Posterior cingulate gyrus (tissue), 11 donors: ENCODE measurements at regions not wholly inside any gene's neighbourhood (a gene's known extent, or its start where the extent isn't known, plus 50 kb on each side); places are given as distances from the start of the nearest gene placed in this dataset.
"Not testable (repeated sequence)": the region's sequence is repeated elsewhere in the genome, so short reads cannot be mapped to it uniquely, and the experiment has no call there.

Experiments
- DNase-seq, 10 donors: peaks; one replicate each; pipeline versions ENCODE4 v3.0.0 to v3.0.0-alpha.2; 2020 to 2021; ENCODE audit warnings: mixed read lengths in 3 of 10
- intact Hi-C: fragments of 100-400 bp; cut with DNase I; formaldehyde crosslinking; loops from one replicate; pipeline ENCODE4 v1.15.1; 2023

GRCh38 chr3:177781686-177782161, 584.4 kb upstream of the TBL1XR1 start:
- intact Hi-C loops, result no loop called here
- peak in 1 of 10 donors; percentile 45 for DNase-seq

DNA sequence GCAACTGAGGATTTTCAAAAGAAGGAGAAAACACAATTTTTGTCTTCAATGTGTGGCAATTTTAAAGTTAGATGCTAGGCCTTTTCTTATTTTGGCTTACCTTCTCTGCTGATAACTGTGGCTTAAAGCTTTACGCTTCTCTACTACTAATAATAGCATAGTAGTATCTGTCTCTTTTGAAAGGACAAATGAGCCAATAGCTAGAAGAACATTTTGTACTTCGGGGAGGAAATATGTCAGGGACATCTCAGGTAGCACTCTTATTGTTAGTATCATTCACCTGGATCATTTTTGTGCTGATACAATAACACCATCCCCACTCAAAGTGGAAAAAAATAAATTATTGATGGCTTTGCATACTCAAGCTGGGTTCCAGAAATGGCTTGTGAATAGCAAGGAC, 586.1 kb upstream of the TBL1XR1 start:
- intact Hi-C loops, result no loop called here
- no peak for DNase-seq

- intact Hi-C loops, result no loop called here
- DNase-seq, result no peak
These were observed 586.5 kb upstream of the TBL1XR1 start for GRCh38 chr3:177783767-177784166.

GRCh38 chr3:177787279-177788041, 590.2 kb upstream of the TBL1XR1 start:
- intact Hi-C loops, result no loop called here
- no peak for DNase-seq

DNA sequence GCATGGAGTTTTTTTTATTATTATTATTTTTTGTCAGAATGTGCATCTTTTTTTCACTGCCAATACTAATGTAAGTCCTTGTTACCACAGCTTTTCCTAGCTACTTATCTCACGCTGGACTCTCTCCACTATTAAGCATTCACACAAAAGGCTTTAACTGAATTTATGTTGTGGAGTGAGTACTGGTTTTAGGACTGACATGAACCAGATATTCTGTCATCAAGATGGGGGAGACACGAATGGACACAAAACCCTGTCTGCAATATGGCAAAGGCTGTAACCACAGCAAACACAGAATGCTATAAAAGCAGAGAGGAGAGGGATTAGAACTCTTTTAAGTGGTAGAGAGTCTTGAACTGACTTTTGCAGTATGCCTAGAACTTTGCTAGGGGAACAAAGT, 592.2 kb upstream of the TBL1XR1 start:
- intact Hi-C loops, result no loop called here
- no peak for DNase-seq

DNA sequence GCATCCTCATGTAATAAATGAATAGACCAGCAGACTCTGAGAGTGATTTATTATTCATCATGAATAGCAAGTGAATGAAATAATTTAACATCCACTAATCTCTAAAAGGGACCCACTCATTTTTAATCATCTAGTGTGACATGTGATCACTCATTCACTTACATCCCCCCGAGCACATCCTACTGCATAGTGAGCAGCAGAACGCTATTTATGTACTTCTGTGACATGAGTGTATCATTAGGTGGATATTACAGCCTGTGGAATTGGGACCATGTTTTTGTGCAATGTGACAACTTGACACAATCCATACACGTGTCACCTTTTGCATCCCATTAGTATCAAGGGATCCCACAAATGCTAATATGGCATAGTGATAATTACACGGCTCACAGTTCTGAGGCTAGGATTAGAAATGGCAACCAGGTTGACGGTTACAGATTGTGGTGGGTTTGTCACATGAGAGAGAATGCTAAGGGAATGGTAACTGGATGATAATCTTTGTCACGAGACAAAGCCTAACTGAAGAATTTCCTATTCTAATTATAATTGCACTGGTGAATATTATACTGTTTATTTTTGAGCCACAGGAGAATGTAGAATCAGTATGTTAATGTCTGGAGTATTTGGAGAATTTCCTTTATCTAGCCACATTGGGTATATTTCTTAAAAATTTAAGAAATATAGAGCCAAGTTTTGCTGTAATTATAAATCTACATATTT, 595.2 kb upstream of the TBL1XR1 start:
- intact Hi-C loops, result no loop called here
- no peak for DNase-seq

- intact Hi-C loops, result no loop called here
- DNase-seq, result no peak
These were observed 596.2 kb upstream of the TBL1XR1 start for GRCh38 chr3:177793451-177793850.

- intact Hi-C loops, result no loop called here
- DNase-seq, result no peak
These were observed 597.9 kb upstream of the TBL1XR1 start for GRCh38 chr3:177795216-177795615.

- intact Hi-C loops, result no loop called here
- DNase-seq, result no peak
These were observed 598.6 kb upstream of the TBL1XR1 start for GRCh38 chr3:177795859-177796258.

- intact Hi-C loops, DNase-seq: not testable (repeated sequence)
These were observed 602.9 kb upstream of the TBL1XR1 start for GRCh38 chr3:177800147-177800546.

DNA sequence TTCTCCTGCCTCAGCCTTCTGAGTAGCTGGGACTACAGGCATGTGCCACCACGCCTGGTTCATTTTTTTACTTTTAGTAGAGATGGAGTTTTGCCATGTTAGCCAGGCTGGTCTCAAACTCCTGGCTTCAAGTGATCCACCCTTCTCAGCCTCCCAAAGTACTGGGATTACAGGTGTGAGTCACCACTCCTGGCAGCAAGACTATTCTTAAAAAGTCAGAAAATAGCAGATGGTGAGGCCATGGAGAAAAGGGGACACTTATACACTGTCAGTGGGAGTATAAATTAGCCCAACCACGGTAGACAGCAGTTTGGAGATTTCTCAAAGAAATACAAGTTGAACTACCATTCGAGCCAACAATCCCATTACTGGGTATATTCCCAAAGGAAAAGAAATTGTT, 603.3 kb upstream of the TBL1XR1 start:
- no peak for DNase-seq
- intact Hi-C loops, result no loop called here

DNA sequence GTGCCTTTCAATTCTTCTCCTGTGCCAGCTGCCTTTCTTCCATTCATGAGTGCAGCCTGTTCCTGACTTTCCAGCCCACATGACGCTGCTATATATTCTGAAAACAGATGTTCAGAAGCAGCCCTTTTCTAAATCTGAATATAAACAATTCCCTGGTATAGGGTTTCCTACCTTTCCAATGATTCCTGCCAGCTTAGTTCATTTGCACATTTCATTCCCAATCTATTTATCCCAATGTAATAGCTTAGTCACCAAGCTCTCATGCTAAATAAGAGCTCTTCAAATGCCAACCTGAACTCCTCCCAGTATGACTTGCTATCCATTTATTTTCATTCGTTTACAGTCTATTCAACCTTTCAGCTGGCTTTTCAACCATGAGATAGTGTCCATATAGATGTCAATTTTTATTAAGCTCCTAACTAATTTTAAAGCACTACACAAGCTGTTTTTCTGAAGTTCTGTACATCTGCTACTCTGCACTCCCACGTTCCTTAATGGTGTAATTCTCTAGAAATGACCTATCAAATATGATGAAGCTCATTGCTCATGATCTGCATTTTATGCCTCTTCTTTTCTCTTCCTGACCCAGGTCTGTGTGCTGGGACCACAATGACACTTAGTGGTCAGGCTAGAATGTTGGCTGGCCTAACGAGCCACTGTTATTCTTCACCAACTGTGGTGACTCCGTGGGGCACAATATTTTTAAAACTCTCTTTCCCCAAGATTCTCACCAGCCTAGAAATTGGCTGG, 605.0 kb upstream of the TBL1XR1 start:
- peak in 1 of 10 donors; percentile 67 for DNase-seq
- intact Hi-C loops, result no loop called here

- intact Hi-C loops, result no loop called here
- DNase-seq, result no peak
These were observed 606.2 kb upstream of the TBL1XR1 start for GRCh38 chr3:177803500-177803899.

DNA sequence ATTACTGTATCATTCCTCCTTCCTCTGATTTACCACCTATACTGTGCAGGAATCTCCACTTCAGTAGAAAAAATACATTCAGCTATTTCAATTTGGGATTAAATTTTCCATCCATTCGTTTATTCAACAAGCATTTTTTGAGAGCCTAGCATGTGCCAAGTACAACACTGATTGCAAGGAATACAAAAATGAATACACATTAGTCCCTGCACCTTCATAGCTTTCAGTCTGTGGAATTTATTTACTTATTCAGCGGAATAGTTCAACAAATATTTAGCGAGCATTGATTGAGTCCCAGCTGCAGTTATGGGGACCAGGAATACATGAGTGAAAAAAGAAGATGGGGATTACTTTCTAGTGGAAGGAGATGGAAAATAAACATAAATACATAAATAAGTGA, 606.8 kb upstream of the TBL1XR1 start:
- intact Hi-C loops, result no loop called here
- no peak for DNase-seq

- DNase-seq, result no peak
- intact Hi-C loops, result no loop called here
These were observed 607.4 kb upstream of the TBL1XR1 start for GRCh38 chr3:177804646-177805045.

DNA sequence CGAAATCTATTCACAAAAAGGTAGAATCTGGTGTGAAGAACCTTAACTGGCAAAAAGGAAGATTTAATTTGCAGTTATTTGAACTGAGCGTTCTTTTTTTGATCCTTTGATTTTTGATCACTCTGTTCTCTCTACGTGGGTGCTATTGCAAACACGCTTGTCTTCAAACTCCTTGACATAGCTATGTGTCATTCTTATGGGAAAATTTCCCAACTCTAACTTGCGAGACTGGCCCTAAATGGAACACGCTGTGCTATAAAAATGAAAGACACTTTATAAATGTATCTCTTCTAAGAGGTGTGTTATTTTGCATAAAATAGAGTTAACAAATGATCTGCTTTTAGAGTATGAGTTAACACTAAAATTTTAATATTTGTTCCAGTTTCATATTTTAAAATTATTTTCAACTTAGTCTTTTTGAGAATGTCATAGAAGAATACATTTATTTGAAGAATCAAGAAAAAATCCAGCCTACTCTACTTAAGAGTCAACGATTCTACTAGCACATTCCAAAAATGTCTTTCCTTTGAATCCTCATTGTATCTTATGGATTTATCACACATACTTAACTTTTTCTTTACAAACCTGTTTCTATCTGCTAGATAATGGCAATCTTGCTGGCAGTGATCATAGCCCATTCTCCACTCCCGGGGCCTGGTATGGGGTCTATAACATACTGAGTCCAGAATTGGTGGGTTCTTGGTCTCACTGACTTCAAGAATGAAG, 610.0 kb upstream of the TBL1XR1 start:
- DNase-seq, result no peak
- intact Hi-C loops, result no loop called here

DNA sequence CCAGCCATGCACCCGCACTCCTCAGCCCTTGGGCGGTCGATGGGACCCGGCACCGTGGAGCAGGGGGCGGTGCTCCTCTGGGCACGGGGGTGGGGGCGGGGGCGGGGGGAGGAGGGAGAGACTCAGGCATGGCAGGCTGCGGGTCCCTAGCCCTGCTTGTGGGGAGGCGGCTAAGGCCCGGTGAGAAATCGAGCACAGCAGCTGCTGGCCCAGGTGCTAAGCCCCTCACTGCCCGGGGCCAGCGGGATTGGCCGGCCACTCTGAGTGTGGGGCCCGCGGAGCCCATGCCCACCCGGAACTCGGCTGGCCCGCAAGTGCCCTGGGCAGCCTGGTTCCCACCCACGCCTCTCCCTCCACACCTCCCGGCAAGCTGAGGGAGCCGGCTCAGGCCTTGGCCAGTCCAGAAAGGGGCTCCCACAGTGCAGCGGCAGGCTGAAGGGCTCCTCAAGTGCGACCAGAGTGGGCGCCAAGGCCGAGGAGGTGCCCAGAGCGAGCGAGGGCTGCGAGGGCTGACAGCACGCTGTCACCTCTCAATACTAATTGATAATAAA, 611.7 kb upstream of the TBL1XR1 start:
- intact Hi-C loops, result not testable (repeated sequence)
- DNase-seq, result peak in 1 of 10 donors; percentile 58

- intact Hi-C loops, result no loop called here
- no peak for DNase-seq
These were observed 612.9 kb upstream of the TBL1XR1 start for GRCh38 chr3:177810162-177810623.

GRCh38 chr3:177811112-177811511, 613.8 kb upstream of the TBL1XR1 start:
- intact Hi-C loops, result no loop called here
- no peak for DNase-seq

DNA sequence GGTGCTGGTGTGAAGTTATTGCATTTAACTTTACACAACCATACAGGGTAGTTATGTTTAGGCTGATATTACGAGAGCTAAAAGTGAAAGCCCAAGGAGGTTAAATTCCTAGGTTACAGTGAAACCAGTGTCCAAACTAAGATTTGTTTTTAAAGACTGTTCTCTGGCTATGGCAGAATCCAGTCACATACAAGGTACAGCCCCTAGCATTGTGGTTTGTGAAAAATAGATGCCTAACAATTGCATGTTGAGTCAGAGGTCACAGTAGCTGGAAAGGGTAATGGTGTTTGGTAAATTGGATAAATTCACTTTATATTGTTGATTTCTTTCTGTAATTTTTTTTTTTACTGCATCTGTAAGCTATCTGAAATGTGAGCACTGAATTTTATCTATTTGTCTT, 614.6 kb upstream of the TBL1XR1 start:
- no peak for DNase-seq
- intact Hi-C loops, result no loop called here
